ENCODE measurements at regions not wholly inside any gene's neighbourhood (a gene's known extent, or its start where the extent isn't known, plus 50 kb on each side); places are given as distances from the start of the nearest gene placed in this dataset.

DNA sequence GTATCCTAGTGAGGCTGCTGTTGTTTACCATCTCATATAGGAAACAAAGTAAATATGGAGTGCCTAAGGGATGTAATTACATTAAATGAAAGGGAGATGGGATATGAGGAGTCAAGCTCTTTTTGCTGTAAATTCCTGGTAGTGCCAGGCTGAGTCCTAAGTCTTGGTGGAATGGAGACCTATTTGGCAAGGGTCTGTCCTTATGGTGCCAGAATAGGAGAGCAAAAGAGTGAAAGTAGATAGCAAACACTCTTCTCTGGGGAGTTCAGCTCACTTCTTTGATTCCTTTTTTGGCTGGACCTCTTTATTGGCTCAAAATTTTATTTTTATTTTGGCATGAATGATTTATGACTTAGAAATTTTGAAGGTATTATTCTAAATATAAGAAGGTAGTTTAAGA is 380.8 kb downstream of the TMEM232 start:
- TF ChIP-seq, protein P1, sequence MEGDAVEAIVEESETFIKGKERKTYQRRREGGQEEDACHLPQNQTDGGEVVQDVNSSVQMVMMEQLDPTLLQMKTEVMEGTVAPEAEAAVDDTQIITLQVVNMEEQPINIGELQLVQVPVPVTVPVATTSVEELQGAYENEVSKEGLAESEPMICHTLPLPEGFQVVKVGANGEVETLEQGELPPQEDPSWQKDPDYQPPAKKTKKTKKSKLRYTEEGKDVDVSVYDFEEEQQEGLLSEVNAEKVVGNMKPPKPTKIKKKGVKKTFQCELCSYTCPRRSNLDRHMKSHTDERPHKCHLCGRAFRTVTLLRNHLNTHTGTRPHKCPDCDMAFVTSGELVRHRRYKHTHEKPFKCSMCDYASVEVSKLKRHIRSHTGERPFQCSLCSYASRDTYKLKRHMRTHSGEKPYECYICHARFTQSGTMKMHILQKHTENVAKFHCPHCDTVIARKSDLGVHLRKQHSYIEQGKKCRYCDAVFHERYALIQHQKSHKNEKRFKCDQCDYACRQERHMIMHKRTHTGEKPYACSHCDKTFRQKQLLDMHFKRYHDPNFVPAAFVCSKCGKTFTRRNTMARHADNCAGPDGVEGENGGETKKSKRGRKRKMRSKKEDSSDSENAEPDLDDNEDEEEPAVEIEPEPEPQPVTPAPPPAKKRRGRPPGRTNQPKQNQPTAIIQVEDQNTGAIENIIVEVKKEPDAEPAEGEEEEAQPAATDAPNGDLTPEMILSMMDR (IDR thresholded peaks at IDR 0.05): no peak
- TF ChIP-seq POLR2A (IDR thresholded peaks at IDR 0.05): no peak
